Natural killer cell treated with Interleukin-12 subunit alpha and Interleukin-12 subunit beta and Interleukin-15 and Interleukin-18, amount 100 ng/mL, for 72 hours (primary cell): ENCODE measurements at regions not wholly inside any gene's neighbourhood (a gene's known extent, or its start where the extent isn't known, plus 50 kb on each side); places are given as distances from the start of the nearest gene placed in this dataset.
A peak's percentile ranks its signal among the peaks of the same experiment; 100 is the strongest.
"Not testable (repeated sequence)": the region's sequence is repeated elsewhere in the genome, so short reads cannot be mapped to it uniquely, and the experiment has no call there.

Experiments used
- ATAC-seq, 2 donors: fragments of 150-1000 bp; cut with Tn5 transposase in 1 of 2; sonication (Bioruptor Pico), chemical (Tn5 transposase) in 1 of 2; 2 replicates each; pipeline ENCODE4 v1.10.0; 2021
- DNase-seq: peaks from one replicate; pipeline ENCODE4 v3.0.0; 2022; ENCODE audit warnings: low spot score
- H3K27ac Mint-ChIP-seq, 2 donors: 1 replicate in 1 of 2; 2 replicates in 1 of 2; pipeline ENCODE4 v1.8.0; 2022; ENCODE audit warnings: mixed read lengths in 2 of 2, mild to moderate bottlenecking in 1 of 2, moderate library complexity in 1 of 2
- H3K27me3 Mint-ChIP-seq, 2 donors: 1 replicate in 1 of 2; 2 replicates in 1 of 2; pipeline ENCODE4 v1.8.0; 2022; ENCODE audit warnings: mixed read lengths in 2 of 2
- H3K36me3 Mint-ChIP-seq: one replicate; pipeline ENCODE4 v1.8.0; 2022; ENCODE audit warnings: mixed read lengths
- H3K4me1 Mint-ChIP-seq, 2 donors: 1 replicate in 1 of 2; 2 replicates in 1 of 2; pipeline ENCODE4 v1.8.0; 2022; ENCODE audit warnings: low read depth in 2 of 2, mixed read lengths in 2 of 2, mild to moderate bottlenecking in 1 of 2
- H3K4me3 Mint-ChIP-seq: one replicate; pipeline ENCODE4 v1.8.0; 2022; ENCODE audit warnings: mixed read lengths
- H3K9me3 Mint-ChIP-seq: 2 replicates; pipeline ENCODE4 v1.8.0; 2022; ENCODE audit warnings: mixed read lengths

- Mint-ChIP-seq H3K36me3 (no peaks in the 10 kb centered on the region), H3K4me3 (no peak overlapping the region), H3K27me3 (peaks cover 7 to 23% of the 10 kb centered on the region in 2 donors), H3K27ac (no peak overlapping the region), H3K4me1 (no peaks in the 10 kb centered on the region), H3K9me3 (no peaks in the 10 kb centered on the region)
- ATAC-seq (no peak), DNase-seq (no peak)
Measured at GRCh38 chr10:23529625-23530024, 90.8 kb downstream of the OTUD1 start.

DNA sequence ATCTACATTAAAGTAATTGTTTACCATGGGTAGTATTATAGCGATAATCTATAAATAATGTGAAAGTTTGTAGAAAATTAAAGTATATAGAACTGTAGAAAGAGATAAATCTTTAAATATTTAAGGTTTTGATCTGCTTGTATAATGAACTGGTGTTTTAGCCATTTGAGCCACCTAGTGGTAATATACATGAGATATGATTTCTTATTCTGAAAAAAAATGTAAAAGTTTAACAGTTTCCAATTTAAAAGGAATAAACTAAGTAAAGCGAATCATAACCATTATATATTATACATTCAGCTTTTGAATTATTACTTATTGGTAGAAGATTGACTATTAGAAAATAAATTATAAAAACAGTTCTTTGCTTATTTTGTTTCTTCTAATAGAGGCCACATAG lies 91.2 kb downstream of the OTUD1 start:
- ATAC-seq (no peak), DNase-seq (no peak)
- Mint-ChIP-seq H3K27ac (no peak overlapping the region), H3K4me1 (no peaks in the 10 kb centered on the region), H3K9me3 (no peaks in the 10 kb centered on the region), H3K36me3 (no peaks in the 10 kb centered on the region), H3K27me3 (peaks cover 7 to 25% of the 10 kb centered on the region in 2 donors), H3K4me3 (no peak overlapping the region)

GRCh38 chr10:23533212-23533611 lies 94.3 kb downstream of the OTUD1 start:
- Mint-ChIP-seq H3K4me1 (no peaks in the 10 kb centered on the region), H3K27ac (no peak overlapping the region), H3K9me3 (no peaks in the 10 kb centered on the region), H3K4me3 (no peak overlapping the region), H3K27me3 (peaks cover 7 to 28% of the 10 kb centered on the region in 2 donors), H3K36me3 (no peaks in the 10 kb centered on the region)
- ATAC-seq (no peak), DNase-seq (no peak)

DNA sequence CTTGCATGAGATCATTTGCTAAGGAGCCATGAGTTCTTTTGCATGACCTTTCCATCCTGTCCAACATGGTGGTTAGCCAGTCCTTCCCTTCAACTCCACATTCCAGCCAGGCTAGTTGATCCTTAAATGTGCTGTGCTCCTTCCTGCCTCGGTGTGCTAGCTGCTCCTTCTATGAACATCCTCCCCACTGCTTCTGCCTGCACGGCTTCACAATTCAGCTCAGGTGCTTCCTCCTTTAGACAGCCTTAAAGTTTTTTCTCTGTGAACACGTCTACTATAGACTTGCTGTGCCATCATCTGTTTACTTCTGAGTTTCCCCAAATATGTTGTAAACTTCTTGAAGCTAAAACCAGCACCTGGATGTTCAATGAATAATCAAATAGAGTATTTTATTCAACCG lies 95.5 kb downstream of the OTUD1 start:
- DNase-seq = no peak
- Mint-ChIP-seq H3K4me1 (no peaks in the 10 kb centered on the region), H3K9me3 (no peaks in the 10 kb centered on the region), H3K27me3 (peaks cover 7 to 36% of the 10 kb centered on the region in 2 donors), H3K4me3 (no peak overlapping the region), H3K27ac (no peak overlapping the region), H3K36me3 (no peaks in the 10 kb centered on the region)
- ATAC-seq = no peak

DNA sequence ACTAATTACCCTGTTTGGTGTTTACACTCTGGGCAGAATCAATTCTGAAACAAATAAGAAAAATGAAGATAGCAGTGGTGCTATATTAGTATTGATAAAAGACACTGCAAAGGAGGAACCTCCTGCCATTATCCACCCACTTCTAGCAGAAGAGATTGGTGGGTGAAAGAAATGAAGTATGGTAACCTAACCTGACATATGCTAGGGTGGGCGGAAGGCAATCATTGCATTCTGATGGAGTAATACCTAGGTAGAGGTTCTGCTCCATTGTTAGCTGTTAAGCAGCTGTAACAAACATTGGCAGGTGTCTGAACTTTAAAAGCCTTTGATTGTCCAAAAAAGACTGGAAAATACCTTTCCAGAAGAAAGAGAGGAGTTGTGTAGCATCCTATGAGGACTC lies 95.9 kb downstream of the OTUD1 start:
- no peak overlapping the region for H3K4me3 Mint-ChIP-seq
- peaks cover 7 to 34% of the 10 kb centered on the region in 2 donors for H3K27me3 Mint-ChIP-seq
- no peaks in the 10 kb centered on the region for H3K4me1 Mint-ChIP-seq
- no peak overlapping the region for H3K27ac Mint-ChIP-seq
- no peak for ATAC-seq
- no peak for DNase-seq
- no peaks in the 10 kb centered on the region for H3K9me3 Mint-ChIP-seq
- no peaks in the 10 kb centered on the region for H3K36me3 Mint-ChIP-seq

- H3K4me1 Mint-ChIP-seq = peaks cover 0 to 3% of the 10 kb centered on the region in 2 donors
- no peak overlapping the region for H3K27ac Mint-ChIP-seq
Measured at GRCh38 chr10:23535381-23535780, 96.5 kb downstream of the OTUD1 start.

DNA sequence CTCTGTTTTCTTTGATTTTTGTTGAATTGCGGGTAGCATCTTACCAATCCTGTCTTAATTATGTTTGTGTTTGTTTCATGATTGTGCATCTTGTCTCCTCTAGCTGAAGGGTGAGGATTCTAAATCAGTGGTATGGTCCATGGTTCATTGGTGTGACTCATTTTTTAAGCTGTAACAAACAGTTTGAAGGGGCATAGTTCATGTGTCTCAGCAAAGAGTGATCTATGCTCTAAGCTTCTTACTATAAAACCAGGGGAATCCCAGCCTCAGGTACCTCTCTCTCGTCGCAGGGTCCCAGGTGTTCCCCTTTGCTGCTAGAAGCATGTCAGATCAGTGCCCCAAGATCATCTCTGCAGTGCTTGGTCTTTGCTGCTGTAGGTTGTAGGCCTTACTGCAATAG lies 100.1 kb downstream of the OTUD1 start:
- H3K4me1 Mint-ChIP-seq = peaks cover 0 to 3% of the 10 kb centered on the region in 2 donors
- peaks cover 3 to 28% of the 10 kb centered on the region in 2 donors for H3K27me3 Mint-ChIP-seq
- H3K9me3 Mint-ChIP-seq = no peaks in the 10 kb centered on the region
- H3K36me3 Mint-ChIP-seq = no peaks in the 10 kb centered on the region
- no peak overlapping the region for H3K4me3 Mint-ChIP-seq
- no peak overlapping the region for H3K27ac Mint-ChIP-seq
- peak in 1 of 2 donors; percentile 45 for ATAC-seq
- DNase-seq = no peak

More at GRCh38 chr10:23535381-23535780, 96.5 kb downstream of the OTUD1 start:
- Mint-ChIP-seq H3K27me3 (peaks cover 7 to 34% of the 10 kb centered on the region in 2 donors), H3K4me3 (no peak overlapping the region), H3K9me3 (no peaks in the 10 kb centered on the region), H3K36me3 (no peaks in the 10 kb centered on the region)
- DNase-seq (no peak), ATAC-seq (no peak)

- no peak for DNase-seq
- peaks cover 0 to 29% of the 10 kb centered on the region in 2 donors for H3K27me3 Mint-ChIP-seq
- peaks cover 0 to 3% of the 10 kb centered on the region in 2 donors for H3K4me1 Mint-ChIP-seq
- no peak overlapping the region for H3K27ac Mint-ChIP-seq
- no peaks in the 10 kb centered on the region for H3K9me3 Mint-ChIP-seq
- no peak overlapping the region for H3K4me3 Mint-ChIP-seq
- no peaks in the 10 kb centered on the region for H3K36me3 Mint-ChIP-seq
- no peak for ATAC-seq
Measured at GRCh38 chr10:23540401-23541030, 101.6 kb downstream of the OTUD1 start.

DNA sequence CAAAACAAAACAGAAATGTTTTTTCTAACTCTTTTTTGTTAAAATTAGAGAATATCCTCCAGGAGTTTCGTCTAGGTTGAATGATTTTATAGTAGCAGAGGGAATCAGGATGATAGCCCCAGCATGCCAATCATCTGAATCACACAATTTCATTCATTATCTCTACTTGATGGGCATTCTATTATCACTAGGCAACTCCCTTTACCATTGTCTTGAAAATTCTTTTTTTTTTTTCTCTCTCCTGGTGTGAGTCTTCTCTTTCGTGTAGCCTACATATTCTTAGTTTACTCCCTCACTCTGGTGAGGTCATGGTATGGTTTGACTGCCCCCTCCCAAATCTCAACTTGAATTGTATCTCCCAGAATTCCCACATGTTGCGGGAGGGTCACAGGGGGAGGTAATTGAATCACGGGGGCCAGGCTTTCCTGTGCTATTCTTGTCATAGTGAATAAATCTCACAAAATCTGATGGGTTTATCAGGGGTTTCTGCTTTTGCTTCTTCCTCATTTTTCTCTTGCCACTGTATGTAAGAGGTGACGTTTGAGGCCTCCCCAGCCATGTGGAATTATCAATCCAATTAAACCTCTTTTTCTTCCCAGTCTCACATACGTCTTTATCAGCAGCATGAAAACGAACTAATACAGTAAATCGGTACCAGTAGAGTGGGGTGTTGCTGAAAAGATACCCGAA lies 105.0 kb downstream of the OTUD1 start:
- Mint-ChIP-seq H3K4me3 (no peak overlapping the region), H3K36me3 (no peaks in the 10 kb centered on the region), H3K27me3 (peaks cover 3 to 16% of the 10 kb centered on the region in 2 donors), H3K4me1 (peaks cover 0 to 3% of the 10 kb centered on the region in 2 donors), H3K27ac (no peak overlapping the region), H3K9me3 (peaks cover 4% of the 10 kb centered on the region)
- ATAC-seq (no peak), DNase-seq (no peak)

DNA sequence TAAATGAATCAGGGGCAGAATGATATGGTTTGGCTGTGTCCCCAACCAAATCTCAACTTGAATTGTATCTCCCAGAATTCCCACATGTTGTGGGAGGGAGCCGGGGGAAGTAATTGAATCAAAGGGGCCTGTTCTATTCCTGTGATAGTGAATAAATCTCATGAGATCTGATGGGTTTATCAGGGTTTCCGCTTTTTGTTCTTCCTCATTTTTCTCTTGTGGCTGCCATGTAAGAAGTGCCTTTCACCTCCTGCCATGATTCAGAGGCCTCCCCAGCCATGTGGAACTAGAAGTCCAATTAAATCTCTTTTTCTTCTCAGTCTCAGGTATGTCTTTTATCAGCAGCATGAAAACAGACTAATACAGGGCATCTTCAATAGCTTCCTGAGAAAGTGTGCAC lies 107.0 kb downstream of the OTUD1 start:
- H3K27ac Mint-ChIP-seq, H3K27me3 Mint-ChIP-seq, ATAC-seq, DNase-seq, H3K36me3 Mint-ChIP-seq, H3K9me3 Mint-ChIP-seq, H3K4me3 Mint-ChIP-seq, H3K4me1 Mint-ChIP-seq: not testable (repeated sequence)

DNA sequence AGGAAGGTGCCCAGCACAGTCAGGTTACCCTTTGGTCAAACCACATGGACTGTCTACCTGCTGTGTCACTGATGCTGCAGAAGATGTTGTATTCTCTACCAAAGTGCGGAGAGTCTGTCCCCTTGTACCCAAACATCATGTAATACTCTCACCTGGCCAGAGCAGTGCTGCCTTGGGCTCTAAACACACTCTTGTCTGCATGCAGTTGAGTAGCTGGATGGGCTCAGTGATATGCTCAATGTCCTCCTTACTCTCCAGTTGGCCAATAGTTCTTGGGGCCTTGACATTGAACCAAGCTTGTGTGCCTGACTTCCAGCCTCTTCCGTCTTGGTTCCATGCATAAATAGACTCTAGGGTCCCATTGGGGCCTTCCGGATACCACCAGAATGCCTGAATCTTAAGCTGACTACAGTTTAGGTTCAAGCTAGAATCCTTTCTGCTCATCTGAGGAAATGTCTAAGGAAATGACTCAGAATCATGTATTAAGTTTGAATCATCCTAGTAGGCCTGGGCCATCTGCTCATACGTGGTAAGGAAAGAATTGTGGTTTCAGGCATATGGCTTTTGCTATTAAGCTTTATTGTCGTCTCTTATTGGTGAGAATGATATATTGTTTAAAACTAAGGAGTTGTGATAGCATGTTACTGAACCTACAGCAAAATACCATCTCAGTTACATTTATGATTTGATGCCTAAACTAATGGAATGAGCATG lies 118.0 kb downstream of the OTUD1 start:
- Mint-ChIP-seq H3K27ac (no peak overlapping the region), H3K4me3 (no peak overlapping the region), H3K27me3 (no peaks in the 10 kb centered on the region), H3K9me3 (no peaks in the 10 kb centered on the region), H3K36me3 (no peaks in the 10 kb centered on the region), H3K4me1 (no peaks in the 10 kb centered on the region)
- peak in 1 of 2 donors; percentile 20 for ATAC-seq
- no peak for DNase-seq

GRCh38 chr10:23557777-23558176 lies 118.9 kb downstream of the OTUD1 start:
- no peak for DNase-seq
- Mint-ChIP-seq H3K4me1 (no peaks in the 10 kb centered on the region), H3K36me3 (peaks cover 4% of the 10 kb centered on the region), H3K27me3 (no peaks in the 10 kb centered on the region), H3K27ac (no peak overlapping the region), H3K4me3 (no peak overlapping the region), H3K9me3 (peaks cover 4% of the 10 kb centered on the region)
- no peak for ATAC-seq

DNA sequence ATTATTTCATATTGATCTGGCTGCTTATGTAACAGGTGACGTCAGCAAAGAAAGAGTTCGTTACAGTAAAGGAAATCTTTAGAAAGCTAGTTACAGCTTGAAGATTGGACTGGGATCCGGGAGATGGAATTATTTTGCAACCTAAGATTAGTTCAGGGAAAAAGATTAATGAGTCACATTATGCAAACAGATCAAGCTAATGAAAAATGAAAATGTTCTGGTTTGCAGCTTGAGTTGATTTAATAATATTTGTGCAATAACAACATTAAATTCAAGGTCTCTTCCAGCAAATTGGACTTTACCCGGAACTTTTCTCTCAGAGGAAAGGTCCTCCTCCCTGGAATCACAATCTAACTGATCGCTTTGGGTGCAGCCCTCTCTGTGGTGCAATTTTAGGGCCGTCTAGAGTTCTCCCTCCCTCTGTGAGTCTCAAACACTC lies 119.5 kb downstream of the OTUD1 start:
- Mint-ChIP-seq H3K27ac (no peak overlapping the region), H3K4me3 (no peak overlapping the region), H3K36me3 (peaks cover 5% of the 10 kb centered on the region), H3K4me1 (no peaks in the 10 kb centered on the region), H3K27me3 (no peaks in the 10 kb centered on the region), H3K9me3 (peaks cover 4% of the 10 kb centered on the region)
- DNase-seq (no peak), ATAC-seq (no peak)

DNA sequence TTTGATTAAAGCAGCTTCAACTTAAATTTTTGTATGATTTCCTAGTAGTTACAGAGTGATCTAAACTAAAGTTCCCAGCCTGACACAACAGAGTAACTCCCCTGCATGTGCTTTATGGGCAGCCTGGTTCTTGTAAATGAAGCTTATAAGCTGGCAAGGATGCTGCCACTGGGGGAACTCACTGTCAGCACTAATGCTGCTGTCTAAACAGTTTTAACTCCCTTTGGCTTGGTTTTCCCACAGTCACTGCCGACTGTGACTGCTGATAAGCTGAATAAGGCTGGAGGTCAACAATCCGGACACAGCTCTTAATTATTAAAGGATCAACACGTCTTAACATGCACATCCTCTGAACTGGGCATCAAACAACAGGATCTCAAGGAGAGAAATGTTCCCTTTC lies 130.1 kb downstream of the OTUD1 start:
- DNase-seq (no peak), ATAC-seq (no peak)
- peaks cover 17% of the 10 kb centered on the region for H3K36me3 Mint-ChIP-seq
- H3K4me3 Mint-ChIP-seq = no peak overlapping the region
- peaks cover 2 to 3% of the 10 kb centered on the region in 2 donors for H3K27me3 Mint-ChIP-seq
- peaks cover 21% of the 10 kb centered on the region for H3K9me3 Mint-ChIP-seq
- no peak overlapping the region for H3K27ac Mint-ChIP-seq
- no peaks in the 10 kb centered on the region for H3K4me1 Mint-ChIP-seq
